Large intestine (tissue), 3 donors: ENCODE measurements at regions not wholly inside any gene's neighbourhood (a gene's known extent, or its start where the extent isn't known, plus 50 kb on each side); places are given as distances from the start of the nearest gene placed in this dataset.
"Not testable (repeated sequence)": the region's sequence is repeated elsewhere in the genome, so short reads cannot be mapped to it uniquely, and the experiment has no call there.

Source experiments
- DNase-seq, 2 donors: peaks; one replicate each; pipeline versions ENCODE4 v3.0.0 to v3.0.0-alpha.2; 2013
- H3K27ac ChIP-seq: one replicate; pipeline ENCODE4 v1.5.1; 2013; ENCODE audit warnings: low read length
- H3K27me3 ChIP-seq: 2 replicates; pipeline ENCODE4 v1.6.1; 2013; ENCODE audit warnings: low read length; ENCODE audit not compliant: control insufficient read depth, insufficient read depth
- H3K36me3 ChIP-seq: 2 replicates; pipeline ENCODE4 v1.6.1; 2013; ENCODE audit warnings: low read length; ENCODE audit not compliant: control insufficient read depth, insufficient read depth
- H3K4me1 ChIP-seq: one replicate; pipeline ENCODE4 v1.6.1; 2013; ENCODE audit warnings: low read length; ENCODE audit not compliant: control insufficient read depth, insufficient read depth
- H3K4me3 ChIP-seq: one replicate; pipeline ENCODE4 v1.5.1; 2013; ENCODE audit warnings: low read length
- H3K9me3 ChIP-seq: one replicate; pipeline ENCODE4 v1.6.1; 2013; ENCODE audit warnings: mild to moderate bottlenecking, low read depth, low read length, moderate library complexity; ENCODE audit not compliant: control insufficient read depth
- WGBS: methylation state at CpG from one replicate; pipeline ENCODE4 v1.1.5; 2013; ENCODE audit warnings: low lambda C conversion rate; ENCODE audit not compliant: insufficient coverage; 5-methylcytosine and 5-hydroxymethylcytosine counted together

GRCh38 chr2:215638687-215639086, 202.8 kb upstream of the FN1 start:
- H3K36me3 ChIP-seq, result no peaks in the 10 kb centered on the region
- H3K4me1 ChIP-seq, result no peaks in the 10 kb centered on the region
- H3K27me3 ChIP-seq, result no peaks in the 10 kb centered on the region
- no peaks in the 10 kb centered on the region for H3K9me3 ChIP-seq
- H3K27ac ChIP-seq, result no peak overlapping the region
- DNase-seq, result no peak
- no peak overlapping the region for H3K4me3 ChIP-seq

GRCh38 chr2:215637651-215638050, 201.8 kb upstream of the FN1 start:
- no peak for DNase-seq
- Histone ChIP-seq H3K4me1 (no peaks in the 10 kb centered on the region), H3K27me3 (no peaks in the 10 kb centered on the region), H3K9me3 (no peaks in the 10 kb centered on the region), H3K27ac (no peak overlapping the region), H3K4me3 (no peak overlapping the region), H3K36me3 (no peaks in the 10 kb centered on the region)

GRCh38 chr2:215636816-215637215, 200.9 kb upstream of the FN1 start:
- H3K4me1 ChIP-seq, result no peaks in the 10 kb centered on the region
- no peaks in the 10 kb centered on the region for H3K27me3 ChIP-seq
- H3K9me3 ChIP-seq, result no peaks in the 10 kb centered on the region
- no peaks in the 10 kb centered on the region for H3K36me3 ChIP-seq
- H3K4me3 ChIP-seq, result no peak overlapping the region
- no peak for DNase-seq
- H3K27ac ChIP-seq, result no peak overlapping the region
- WGBS, result no CpG with 5 or more reads among the region's 3 CpGs

DNA sequence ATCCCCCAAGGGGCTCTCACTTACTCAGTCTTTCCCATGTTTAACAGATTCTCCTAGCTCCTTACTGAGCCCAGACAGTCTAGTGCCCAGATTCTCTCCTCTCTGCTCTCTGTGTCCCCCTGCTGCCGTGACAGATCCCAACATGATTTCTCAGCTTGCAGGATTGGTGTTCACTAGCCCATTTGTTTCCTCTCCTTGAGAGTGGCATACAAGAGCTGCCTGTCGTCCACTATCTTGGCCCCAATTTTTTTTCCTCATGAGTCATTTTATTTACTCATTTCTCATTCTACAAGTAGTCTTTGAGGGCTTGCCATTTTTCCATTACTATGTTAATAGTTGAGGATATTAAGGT, 199.9 kb upstream of the FN1 start:
- H3K4me1 ChIP-seq, result no peaks in the 10 kb centered on the region
- 50% methylated on average over 1 of the region's 2 CpGs for WGBS
- H3K9me3 ChIP-seq, result no peaks in the 10 kb centered on the region
- no peaks in the 10 kb centered on the region for H3K27me3 ChIP-seq
- H3K36me3 ChIP-seq, result no peaks in the 10 kb centered on the region
- H3K4me3 ChIP-seq, result no peak overlapping the region
- DNase-seq, result no peak
- H3K27ac ChIP-seq, result no peak overlapping the region

DNA sequence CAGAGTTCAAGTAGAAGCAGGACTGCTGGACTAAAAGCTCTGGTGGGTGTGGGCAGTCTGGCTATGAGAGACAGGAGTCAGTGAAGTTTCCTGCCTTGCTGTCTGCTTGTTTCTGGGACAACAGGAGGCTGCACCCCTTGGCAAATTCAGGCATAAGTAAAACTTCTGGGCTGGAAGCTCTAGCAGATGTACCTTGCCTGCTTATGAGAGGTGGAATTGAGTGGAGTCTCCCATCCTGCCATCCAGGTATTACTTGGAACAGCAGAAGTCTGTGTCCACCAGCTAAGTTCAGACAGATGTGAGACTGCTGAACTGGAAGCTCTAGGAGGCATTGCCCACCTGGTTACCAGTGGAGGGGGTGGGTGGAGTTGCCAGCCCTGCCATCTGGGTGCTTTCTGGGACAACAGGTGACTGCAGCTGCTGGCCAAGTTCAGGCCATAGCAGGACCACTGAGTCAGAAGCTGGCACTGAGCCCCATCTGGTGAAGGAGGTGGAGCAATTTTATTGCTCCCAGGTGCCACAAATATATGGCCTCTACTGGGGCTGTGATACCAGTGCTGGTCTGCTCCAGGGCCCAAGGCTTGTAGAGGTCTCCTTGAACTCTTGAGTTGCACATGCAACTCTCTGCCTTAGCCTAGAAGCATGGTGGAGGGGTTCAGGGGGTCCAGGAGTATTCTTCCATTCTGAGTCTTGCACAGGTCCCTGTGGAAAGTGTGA, 199.4 kb upstream of the FN1 start:
- no peaks in the 10 kb centered on the region for H3K27me3 ChIP-seq
- no peaks in the 10 kb centered on the region for H3K36me3 ChIP-seq
- H3K4me1 ChIP-seq, result no peaks in the 10 kb centered on the region
- no peak overlapping the region for H3K27ac ChIP-seq
- H3K4me3 ChIP-seq, result no peak overlapping the region
- no peaks in the 10 kb centered on the region for H3K9me3 ChIP-seq
- DNase-seq, result no peak

DNA sequence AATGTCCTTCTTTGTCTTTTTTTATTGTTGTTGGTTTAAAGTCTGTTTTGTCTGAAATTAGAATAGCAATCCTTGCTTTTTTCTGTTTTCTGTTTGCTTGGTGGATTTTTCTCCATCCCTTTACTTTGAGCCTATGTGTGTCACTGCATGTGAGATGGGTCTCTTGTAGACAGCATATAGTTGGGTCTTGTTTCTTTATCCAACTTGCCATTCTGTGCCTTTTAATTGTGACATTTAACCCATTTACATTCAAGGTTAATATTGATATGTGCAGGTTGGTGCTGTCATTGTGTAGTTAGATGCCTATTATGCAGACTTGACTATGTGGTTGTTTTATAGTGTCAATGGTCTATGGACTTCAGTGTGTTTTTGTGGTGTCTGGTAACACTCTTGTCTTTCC, 197.5 kb upstream of the FN1 start:
- Histone ChIP-seq H3K27me3 (no peaks in the 10 kb centered on the region), H3K27ac (no peak overlapping the region), H3K4me3 (no peak overlapping the region), H3K4me1 (no peaks in the 10 kb centered on the region), H3K9me3 (no peaks in the 10 kb centered on the region), H3K36me3 (no peaks in the 10 kb centered on the region)
- no peak for DNase-seq

DNA sequence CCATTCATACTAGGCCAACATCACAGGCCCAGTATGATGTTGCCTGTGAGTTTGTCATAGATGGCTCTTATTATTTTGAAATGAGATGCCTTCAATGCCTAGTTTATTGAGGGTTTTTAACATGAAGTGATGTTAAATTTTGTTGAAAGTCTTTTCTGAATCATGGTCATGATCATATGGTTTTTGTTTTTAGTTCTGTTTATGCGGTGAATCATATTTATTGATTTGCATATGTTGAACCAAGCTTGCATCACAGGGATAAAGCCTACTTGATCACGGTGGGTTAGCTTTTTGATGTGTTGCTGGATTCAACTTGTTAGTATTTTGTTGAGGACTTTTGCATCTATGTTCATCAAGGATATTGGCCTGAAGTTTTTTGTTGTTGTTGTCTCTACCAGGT, 195.8 kb upstream of the FN1 start:
- Histone ChIP-seq H3K4me1 (no peaks in the 10 kb centered on the region), H3K9me3 (no peaks in the 10 kb centered on the region), H3K36me3 (no peaks in the 10 kb centered on the region), H3K4me3 (no peak overlapping the region), H3K27ac (no peak overlapping the region), H3K27me3 (no peaks in the 10 kb centered on the region)
- 90% methylated on average over 2 of the region's 2 CpGs for WGBS
- no peak for DNase-seq

- not testable (repeated sequence) for H3K36me3 ChIP-seq, H3K9me3 ChIP-seq, H3K4me3 ChIP-seq, H3K27ac ChIP-seq, H3K4me1 ChIP-seq, H3K27me3 ChIP-seq, DNase-seq
- no CpG with 5 or more reads among the region's 2 CpGs for WGBS
Observed at GRCh38 chr2:215630796-215631195, 194.9 kb upstream of the FN1 start.

DNA sequence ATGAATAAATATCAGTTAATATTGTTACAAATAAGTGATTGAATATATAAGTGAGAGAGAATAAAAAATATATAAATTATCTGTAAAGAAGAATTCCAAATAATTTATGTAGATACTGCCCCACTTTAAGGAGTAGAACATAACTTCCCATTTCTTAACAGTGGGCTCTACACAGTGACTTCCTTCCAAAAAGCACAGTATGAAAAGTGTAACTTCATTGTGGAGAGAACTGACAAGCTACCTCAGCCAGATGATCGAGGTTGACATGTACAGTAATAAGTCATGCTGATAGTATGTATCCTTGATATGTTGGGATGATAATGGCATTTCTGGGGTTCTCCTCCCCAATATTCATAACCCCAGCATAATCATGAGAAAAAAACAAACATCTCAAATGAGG, 191.9 kb upstream of the FN1 start:
- Histone ChIP-seq H3K27me3 (no peaks in the 10 kb centered on the region), H3K4me3 (no peak overlapping the region), H3K9me3 (no peaks in the 10 kb centered on the region), H3K36me3 (no peaks in the 10 kb centered on the region), H3K27ac (no peak overlapping the region), H3K4me1 (no peaks in the 10 kb centered on the region)
- WGBS, result no CpG with 5 or more reads among the region's 1 CpG
- DNase-seq, result no peak

DNA sequence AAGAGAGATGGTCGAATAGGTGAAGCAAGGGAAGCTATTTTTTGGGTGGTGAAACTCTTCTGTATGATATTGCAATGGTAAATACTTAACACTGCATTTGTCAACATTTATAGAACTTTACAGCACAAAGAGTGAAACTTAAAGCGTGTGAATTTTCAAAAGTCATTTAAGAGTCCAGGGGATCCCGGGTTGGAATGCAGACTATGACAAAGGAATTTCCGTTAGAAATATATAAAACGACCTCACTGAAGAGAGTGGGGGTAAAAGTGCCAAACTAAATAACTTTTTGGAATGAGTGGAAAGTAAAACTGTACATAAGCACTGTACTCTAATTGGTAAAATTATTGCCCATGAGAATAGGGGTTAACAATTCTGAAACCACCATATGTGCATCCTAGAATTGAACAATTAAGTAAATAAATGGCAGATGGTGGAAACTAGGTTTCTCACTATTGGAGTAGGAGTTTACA, 191.0 kb upstream of the FN1 start:
- no peaks in the 10 kb centered on the region for H3K27me3 ChIP-seq
- H3K4me1 ChIP-seq, result no peaks in the 10 kb centered on the region
- H3K27ac ChIP-seq, result no peak overlapping the region
- H3K9me3 ChIP-seq, result no peaks in the 10 kb centered on the region
- H3K4me3 ChIP-seq, result no peak overlapping the region
- no peak for DNase-seq
- H3K36me3 ChIP-seq, result no peaks in the 10 kb centered on the region
- 79% methylated on average over 4 of the region's 5 CpGs for WGBS

DNA sequence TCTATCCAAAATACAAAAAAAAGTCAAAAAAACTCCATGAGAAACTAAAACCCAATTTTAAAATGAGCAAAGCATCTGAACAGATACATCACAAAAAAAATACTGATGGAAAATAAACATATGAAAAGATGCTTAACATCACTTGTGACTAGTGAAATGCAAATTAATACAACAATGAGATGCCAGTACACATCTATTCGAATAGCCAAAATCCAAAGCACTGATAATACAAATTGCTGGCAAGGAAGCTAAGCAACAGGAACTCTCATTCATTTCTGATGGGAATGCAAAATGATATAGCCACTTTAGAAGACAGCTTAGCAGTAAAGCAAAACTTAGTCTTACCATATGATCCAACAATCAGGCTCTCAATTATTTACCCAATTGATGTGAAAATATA, 190.2 kb upstream of the FN1 start:
- H3K4me3 ChIP-seq, result no peak overlapping the region
- DNase-seq, result no peak
- H3K4me1 ChIP-seq, result no peaks in the 10 kb centered on the region
- H3K9me3 ChIP-seq, result no peaks in the 10 kb centered on the region
- H3K27ac ChIP-seq, result no peak overlapping the region
- no peaks in the 10 kb centered on the region for H3K36me3 ChIP-seq
- no CpG with 5 or more reads among the region's 1 CpG for WGBS
- H3K27me3 ChIP-seq, result no peaks in the 10 kb centered on the region
